Endothelial cell of umbilical vein (primary cell): ENCODE measurements at regions not wholly inside any gene's neighbourhood (a gene's known extent, or its start where the extent isn't known, plus 50 kb on each side); places are given as distances from the start of the nearest gene placed in this dataset.

ENCODE experiments used
- BruUV-seq: library from RNA; stranded (reverse); fragments of 400-500 nt; replicated peaks from 2 replicates; lab custom pipeline; 2021; lab: Mats Ljungman, UMichigan
- CTCF ChIA-PET: fragments of 300-600, 350-600 bp; sonication (Branson Sonifier 250); formaldehyde crosslinking; loops from one replicate; lab custom pipeline; 2021; ENCODE audit warnings: antibody characterized with exemption, inconsistent platforms; lab: Charles Lee
- POLR2A ChIA-PET: fragments of 300-600, 350-600 bp; sonication (Branson Sonifier 250); formaldehyde crosslinking; loops from one replicate; lab custom pipeline; 2021; ENCODE audit warnings: antibody characterized with exemption, inconsistent platforms; lab: Charles Lee
- DNase-seq: peaks from one replicate; pipeline ENCODE4 v3.0.0-alpha.2; 2011; ENCODE audit warnings: low read depth, low spot score
- FAIRE-seq: peaks from 2 replicates; lab custom pipeline; 2011; peaks lifted over from hg19 to GRCh38; lab: Jason Lieb, UNC
- H2AFZ ChIP-seq: 2 replicates; pipeline ENCODE4 v1.6.0; 2012; ENCODE audit warnings: low read depth, low read length, control low read depth, inconsistent platforms
- H3K27ac ChIP-seq: 2 replicates; pipeline ENCODE4 v1.5.1; 2011; ENCODE audit warnings: low read depth, mild to moderate bottlenecking, control low read depth, low read length, moderate library complexity; ENCODE audit not compliant: insufficient read depth
- H3K27me3 ChIP-seq, 2 experiments: 2 replicates each; pipeline versions ENCODE4 v1.6.0 to v1.6.1; 2011; ENCODE audit warnings: low read length in 2 of 2, mixed read lengths in 1 of 2; ENCODE audit not compliant: control insufficient read depth in 2 of 2, insufficient read depth in 2 of 2
- H3K36me3 ChIP-seq, 2 experiments: 2 replicates in 1 of 2; 3 replicates in 1 of 2; pipeline ENCODE4 v1.5.1; 2011; ENCODE audit warnings: low read length in 2 of 2, mild to moderate bottlenecking in 1 of 2, moderate library complexity in 1 of 2; ENCODE audit not compliant: control insufficient read depth in 2 of 2, insufficient read depth in 2 of 2; ENCODE audit errors: extremely low read depth in 1 of 2
- H3K4me1 ChIP-seq: 3 replicates; pipeline ENCODE4 v1.5.1; 2011; ENCODE audit warnings: mild to moderate bottlenecking, low read length; ENCODE audit not compliant: control insufficient read depth, insufficient read depth; ENCODE audit errors: extremely low read depth
- H3K4me2 ChIP-seq: 2 replicates; pipeline ENCODE4 v1.6.1; 2011; ENCODE audit warnings: low read length, control low read depth, mixed read lengths; ENCODE audit not compliant: insufficient read depth
- H3K4me3 ChIP-seq, 3 experiments: fragments of 200-600 bp in 1 of 3; sonication (generic), shearing (Covaris generic) in 1 of 3; replicated peaks in 1 of 3; 2 replicates each; pipeline ENCODE4 v1.5.1; 2011 to 2016; ENCODE audit warnings: control low read depth in 3 of 3, low read length in 3 of 3, mild to moderate bottlenecking in 2 of 3, inconsistent platforms in 1 of 3, low read depth in 1 of 3, moderate library complexity in 1 of 3; ENCODE audit not compliant: insufficient read depth in 1 of 3
- H3K79me2 ChIP-seq: 2 replicates; pipeline ENCODE4 v1.6.0; 2012; ENCODE audit warnings: low read length, inconsistent platforms; ENCODE audit not compliant: control insufficient read depth, insufficient read depth
- H3K9ac ChIP-seq: replicated peaks from 2 replicates; pipeline ENCODE3; 2011; ENCODE audit warnings: low read length, control low read depth; ENCODE audit not compliant: insufficient read depth; ENCODE audit errors: extremely low read depth
- H3K9me1 ChIP-seq: replicated peaks from 3 replicates; pipeline ENCODE4 v1.6.0; 2011; ENCODE audit warnings: mild to moderate bottlenecking, low read length; ENCODE audit not compliant: control insufficient read depth, insufficient read depth; ENCODE audit errors: extremely low read depth
- H3K9me3 ChIP-seq: replicated peaks from 2 replicates; pipeline ENCODE4 v1.5.1; 2012; ENCODE audit warnings: low read length, inconsistent platforms; ENCODE audit not compliant: control insufficient read depth, insufficient read depth
- H4K20me1 ChIP-seq: replicated peaks from 2 replicates; pipeline ENCODE3; 2011; ENCODE audit warnings: mild to moderate bottlenecking, low read length; ENCODE audit not compliant: control insufficient read depth, insufficient read depth; ENCODE audit errors: extremely low read depth
- EZH2 ChIP-seq: IDR thresholded peaks from 2 replicates; pipeline ENCODE4 v1.6.1; 2012; ENCODE audit warnings: borderline replicate concordance, low read depth, mild to moderate bottlenecking, moderate library complexity, low read length, inconsistent platforms; ENCODE audit not compliant: severe bottlenecking
- FOS ChIP-seq: IDR thresholded peaks from 2 replicates; pipeline ENCODE4 v1.6.1; 2011; ENCODE audit warnings: mild to moderate bottlenecking, low read length, moderate library complexity, borderline replicate concordance; ENCODE audit not compliant: insufficient read depth
- GATA2 ChIP-seq: IDR thresholded peaks from 2 replicates; pipeline ENCODE4 v1.7.0; 2011; ENCODE audit warnings: low read depth, mild to moderate bottlenecking, moderate library complexity, mixed read lengths, low read length; ENCODE audit not compliant: insufficient read length, insufficient read depth
- JUN ChIP-seq: IDR thresholded peaks from 2 replicates; pipeline ENCODE4 v1.6.1; 2011; ENCODE audit warnings: borderline replicate concordance, low read depth; ENCODE audit not compliant: insufficient read length, insufficient read depth
- MYC ChIP-seq: IDR thresholded peaks from one replicate; pipeline ENCODE4 v1.6.1; 2011; ENCODE audit warnings: mild to moderate bottlenecking, low read depth, low read length
- POLR2A ChIP-seq: IDR thresholded peaks from 2 replicates; pipeline ENCODE4 v1.6.1; 2012; ENCODE audit warnings: low read depth, mild to moderate bottlenecking, control low read depth, low read length
- POLR2AphosphoS5 ChIP-seq: IDR thresholded peaks from 2 replicates; pipeline ENCODE4 v1.6.1; 2012; ENCODE audit warnings: low read depth, mild to moderate bottlenecking, control low read depth, low read length, moderate library complexity; ENCODE audit not compliant: insufficient read depth
- dilution Hi-C: fragments of 300-500 bp; cut with MboI; formaldehyde crosslinking; loops from one replicate; pipeline ENCODE4 v1.15.0; 2019; ENCODE audit warnings: low sequenced_read_pairs; ENCODE audit not compliant: extremely low pct_ligation_motif_present
- intact Hi-C: fragments of 100-400 bp; cut with micrococcal nuclease; formaldehyde crosslinking; loops from one replicate; pipeline ENCODE4 v1.10.0; 2022
- TF ChIP-seq, protein P1 (sequence below), 2 donors: IDR thresholded peaks; 1 replicate in 1 of 2; 2 replicates in 1 of 2; pipeline ENCODE4 v1.5.1; 2011; ENCODE audit warnings: low read length in 2 of 2, mild to moderate bottlenecking in 2 of 2, moderate library complexity in 2 of 2, control low read depth in 1 of 2, inconsistent platforms in 1 of 2, low read depth in 1 of 2; ENCODE audit not compliant: insufficient read depth in 1 of 2; ENCODE audit errors: extremely low read depth in 1 of 2
- TF ChIP-seq, protein P2 (sequence below): IDR thresholded peaks from 2 replicates; pipeline ENCODE4 v1.6.1; 2011; ENCODE audit not compliant: insufficient read depth, insufficient read length

DNA sequence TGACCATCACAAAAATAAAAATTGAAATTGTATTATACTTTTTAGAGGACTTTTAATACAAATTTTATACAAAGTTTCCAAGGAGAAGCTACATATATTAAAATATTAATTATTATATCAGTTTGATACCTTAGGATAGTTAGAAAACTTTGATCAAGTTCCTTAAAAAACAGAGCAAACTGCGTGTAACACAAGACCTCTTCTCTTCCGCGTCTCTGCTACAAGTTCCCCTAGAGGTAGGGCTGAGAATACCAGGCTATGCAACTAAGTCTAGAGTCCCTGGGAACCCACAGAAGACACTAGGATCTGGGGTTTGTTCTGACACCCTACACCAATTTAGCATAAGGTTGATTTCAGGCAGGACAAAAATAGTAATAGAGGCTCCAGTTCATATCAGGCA lies 319.0 kb downstream of the FOXG1 start:
- no peaks in the 10 kb centered on the region for H3K36me3 ChIP-seq
- no peaks in the 10 kb centered on the region for H4K20me1 ChIP-seq
- intact Hi-C loops: no loop called here
- no peaks in the 10 kb centered on the region for H3K79me2 ChIP-seq
- ChIA-PET CTCF (no interaction called here), POLR2A (no interaction called here)
- H3K4me3 ChIP-seq: no peak overlapping the region
- no peak overlapping the region for H2AFZ ChIP-seq
- H3K4me2 ChIP-seq: no peak overlapping the region
- DNase-seq (no peak), FAIRE-seq (no peak)
- no peaks in the 10 kb centered on the region for H3K27me3 ChIP-seq
- H3K9me1 ChIP-seq: no peaks in the 10 kb centered on the region
- H3K4me1 ChIP-seq: no peaks in the 10 kb centered on the region
- dilution Hi-C loops: no loop called here
- H3K27ac ChIP-seq: no peak overlapping the region
- no TSS peak for BruUV-seq
- no peaks in the 10 kb centered on the region for H3K9me3 ChIP-seq
- no peak overlapping the region for H3K9ac ChIP-seq
- no peak for TF ChIP-seq JUN
- TF ChIP-seq POLR2AphosphoS5: no peak
- TF ChIP-seq GATA2: no peak
- TF ChIP-seq, protein P1, sequence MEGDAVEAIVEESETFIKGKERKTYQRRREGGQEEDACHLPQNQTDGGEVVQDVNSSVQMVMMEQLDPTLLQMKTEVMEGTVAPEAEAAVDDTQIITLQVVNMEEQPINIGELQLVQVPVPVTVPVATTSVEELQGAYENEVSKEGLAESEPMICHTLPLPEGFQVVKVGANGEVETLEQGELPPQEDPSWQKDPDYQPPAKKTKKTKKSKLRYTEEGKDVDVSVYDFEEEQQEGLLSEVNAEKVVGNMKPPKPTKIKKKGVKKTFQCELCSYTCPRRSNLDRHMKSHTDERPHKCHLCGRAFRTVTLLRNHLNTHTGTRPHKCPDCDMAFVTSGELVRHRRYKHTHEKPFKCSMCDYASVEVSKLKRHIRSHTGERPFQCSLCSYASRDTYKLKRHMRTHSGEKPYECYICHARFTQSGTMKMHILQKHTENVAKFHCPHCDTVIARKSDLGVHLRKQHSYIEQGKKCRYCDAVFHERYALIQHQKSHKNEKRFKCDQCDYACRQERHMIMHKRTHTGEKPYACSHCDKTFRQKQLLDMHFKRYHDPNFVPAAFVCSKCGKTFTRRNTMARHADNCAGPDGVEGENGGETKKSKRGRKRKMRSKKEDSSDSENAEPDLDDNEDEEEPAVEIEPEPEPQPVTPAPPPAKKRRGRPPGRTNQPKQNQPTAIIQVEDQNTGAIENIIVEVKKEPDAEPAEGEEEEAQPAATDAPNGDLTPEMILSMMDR (IDR thresholded peaks at IDR 0.05; ENCODE audit: extremely low read depth in 1 of 2, insufficient read depth in 1 of 2, low read depth in 1 of 2, low read length in 2 of 2): peak in 1 of 2 donors; percentile 18
- TF ChIP-seq POLR2A: no peak
- TF ChIP-seq MYC: no peak

DNA sequence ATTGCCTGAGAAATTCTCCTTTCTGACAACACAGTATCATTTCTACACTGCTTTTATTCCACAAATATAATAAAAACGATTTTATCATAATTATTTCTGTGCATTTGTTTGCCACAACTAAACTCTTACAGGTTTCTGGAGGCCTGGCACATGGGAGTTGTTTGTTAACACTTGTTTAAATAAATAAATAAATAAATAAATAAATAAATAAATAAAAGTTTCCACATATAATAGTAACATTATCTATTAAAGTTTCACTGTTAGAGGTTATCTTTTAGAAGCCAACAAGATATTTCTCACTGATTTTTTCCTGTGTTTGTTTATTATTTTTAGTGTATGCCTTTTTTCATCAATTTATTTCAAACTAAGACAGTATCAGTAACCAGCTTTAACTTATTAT lies 323.3 kb downstream of the FOXG1 start:
- Histone ChIP-seq H3K4me3 (no peak overlapping the region), H3K9me1 (no peaks in the 10 kb centered on the region), H3K27me3 (no peaks in the 10 kb centered on the region), H3K4me1 (no peaks in the 10 kb centered on the region), H4K20me1 (no peaks in the 10 kb centered on the region), H2AFZ (no peak overlapping the region), H3K9me3 (no peaks in the 10 kb centered on the region), H3K4me2 (no peak overlapping the region), H3K36me3 (no peaks in the 10 kb centered on the region), H3K27ac (no peak overlapping the region), H3K79me2 (no peaks in the 10 kb centered on the region), H3K9ac (no peak overlapping the region)
- intact Hi-C loops: no loop called here
- POLR2A ChIA-PET: no interaction called here
- DNase-seq: no peak
- FAIRE-seq: no peak
- dilution Hi-C loops: no loop called here
- CTCF ChIA-PET: interaction anchor here (1.1 kb wide), 1 partner anchor 20 kb away, joined by 3 read pairs; no protein-coding TSS in a partner anchor
- TF ChIP-seq JUN (no peak), EZH2 (no peak), FOS (no peak), POLR2A (no peak), POLR2AphosphoS5 (no peak), MYC (no peak), GATA2 (no peak)
- TF ChIP-seq, protein P1 (IDR thresholded peaks at IDR 0.05; ENCODE audit: extremely low read depth in 1 of 2, insufficient read depth in 1 of 2, low read depth in 1 of 2, low read length in 2 of 2): no peak
- TF ChIP-seq, protein P2, sequence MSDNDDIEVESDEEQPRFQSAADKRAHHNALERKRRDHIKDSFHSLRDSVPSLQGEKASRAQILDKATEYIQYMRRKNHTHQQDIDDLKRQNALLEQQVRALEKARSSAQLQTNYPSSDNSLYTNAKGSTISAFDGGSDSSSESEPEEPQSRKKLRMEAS: no peak
- BruUV-seq: no TSS peak
